ENCODE measurements at regions not wholly inside any gene's neighbourhood (a gene's known extent, or its start where the extent isn't known, plus 50 kb on each side); places are given as distances from the start of the nearest gene placed in this dataset.

DNA sequence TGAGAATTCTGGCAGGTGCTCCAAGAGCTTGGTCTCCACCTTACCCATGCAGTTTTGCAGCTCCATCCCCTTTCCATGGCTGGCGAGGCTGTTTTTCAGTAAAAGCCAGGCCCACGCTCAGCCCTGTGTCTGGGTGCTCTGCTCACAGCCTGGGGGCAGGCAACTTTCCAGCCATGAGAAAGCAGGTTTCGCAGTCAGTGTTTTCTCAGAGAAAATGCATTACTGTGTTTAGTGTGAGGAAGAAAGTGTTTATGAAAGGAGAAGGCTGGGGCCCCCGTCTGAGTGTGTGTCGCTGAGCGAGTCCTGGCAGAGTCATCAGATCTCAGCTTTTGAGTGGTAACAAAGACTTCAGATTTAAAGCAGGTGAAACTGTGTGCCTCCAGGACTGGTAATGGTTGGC lies 248.1 kb downstream of the IRX1 start:
- in situ Hi-C loops (cut with HindIII; ENCODE audit: low sequenced_read_pairs) = no loop called here
- TF ChIP-seq, protein P1, sequence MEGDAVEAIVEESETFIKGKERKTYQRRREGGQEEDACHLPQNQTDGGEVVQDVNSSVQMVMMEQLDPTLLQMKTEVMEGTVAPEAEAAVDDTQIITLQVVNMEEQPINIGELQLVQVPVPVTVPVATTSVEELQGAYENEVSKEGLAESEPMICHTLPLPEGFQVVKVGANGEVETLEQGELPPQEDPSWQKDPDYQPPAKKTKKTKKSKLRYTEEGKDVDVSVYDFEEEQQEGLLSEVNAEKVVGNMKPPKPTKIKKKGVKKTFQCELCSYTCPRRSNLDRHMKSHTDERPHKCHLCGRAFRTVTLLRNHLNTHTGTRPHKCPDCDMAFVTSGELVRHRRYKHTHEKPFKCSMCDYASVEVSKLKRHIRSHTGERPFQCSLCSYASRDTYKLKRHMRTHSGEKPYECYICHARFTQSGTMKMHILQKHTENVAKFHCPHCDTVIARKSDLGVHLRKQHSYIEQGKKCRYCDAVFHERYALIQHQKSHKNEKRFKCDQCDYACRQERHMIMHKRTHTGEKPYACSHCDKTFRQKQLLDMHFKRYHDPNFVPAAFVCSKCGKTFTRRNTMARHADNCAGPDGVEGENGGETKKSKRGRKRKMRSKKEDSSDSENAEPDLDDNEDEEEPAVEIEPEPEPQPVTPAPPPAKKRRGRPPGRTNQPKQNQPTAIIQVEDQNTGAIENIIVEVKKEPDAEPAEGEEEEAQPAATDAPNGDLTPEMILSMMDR (IDR thresholded peaks at IDR 0.05; ENCODE audit: low read depth, low read length) = no peak
- no peak for DNase-seq (ENCODE audit: low read depth, low spot score)
- H3K4me3 ChIP-seq (ENCODE audit: low read depth, low read length) = no peak overlapping the region

DNA sequence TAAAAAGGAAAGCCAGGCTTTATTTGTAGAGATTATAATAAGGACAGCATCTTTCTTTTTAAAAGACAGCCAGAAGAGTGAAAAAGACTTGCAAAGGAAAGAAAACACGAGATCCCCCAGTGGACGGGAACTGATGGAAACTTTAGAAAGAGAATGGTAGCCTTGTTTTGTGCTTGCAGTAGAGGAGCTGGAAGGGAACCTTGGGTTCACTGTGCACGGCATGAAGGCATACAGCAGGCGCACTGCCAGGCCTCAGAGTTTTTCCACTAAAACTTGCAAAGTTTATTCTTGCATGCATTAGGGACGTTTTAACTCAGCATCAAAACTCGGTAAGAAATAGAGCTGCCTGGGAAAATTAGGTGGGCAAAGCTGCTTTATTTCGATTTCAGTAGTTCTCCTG lies 248.6 kb downstream of the IRX1 start:
- no peak overlapping the region for H3K4me3 ChIP-seq (ENCODE audit: low read depth, low read length)
- in situ Hi-C loops (cut with HindIII; ENCODE audit: low sequenced_read_pairs) = no loop called here
- TF ChIP-seq, protein P1 (IDR thresholded peaks at IDR 0.05; ENCODE audit: low read depth, low read length) = no peak
- DNase-seq (ENCODE audit: low read depth, low spot score) = no peak

DNA sequence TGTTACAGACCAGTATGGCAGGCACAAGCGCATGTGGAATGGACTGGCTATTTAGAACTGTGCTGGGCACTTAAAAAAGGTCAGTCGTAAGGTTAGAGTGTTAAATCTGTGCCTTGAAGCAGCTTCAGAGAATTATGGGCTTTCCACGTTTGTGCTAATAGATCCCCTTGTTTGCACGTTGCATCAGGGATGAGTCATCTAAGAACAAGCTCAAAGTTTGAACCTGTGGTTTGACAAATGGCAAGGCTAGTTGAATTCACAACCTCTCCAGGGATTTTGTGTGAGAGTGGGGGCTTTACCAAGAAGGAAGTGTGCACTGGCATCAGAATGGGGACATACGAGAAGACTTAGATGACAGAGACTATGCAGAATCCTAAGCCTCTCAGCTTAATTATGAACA lies 249.6 kb downstream of the IRX1 start:
- in situ Hi-C loops (cut with HindIII; ENCODE audit: low sequenced_read_pairs) = no loop called here
- DNase-seq (ENCODE audit: low read depth, low spot score) = no peak
- H3K4me3 ChIP-seq (ENCODE audit: low read depth, low read length) = no peak overlapping the region
- TF ChIP-seq, protein P1 (IDR thresholded peaks at IDR 0.05; ENCODE audit: low read depth, low read length) = no peak

DNA sequence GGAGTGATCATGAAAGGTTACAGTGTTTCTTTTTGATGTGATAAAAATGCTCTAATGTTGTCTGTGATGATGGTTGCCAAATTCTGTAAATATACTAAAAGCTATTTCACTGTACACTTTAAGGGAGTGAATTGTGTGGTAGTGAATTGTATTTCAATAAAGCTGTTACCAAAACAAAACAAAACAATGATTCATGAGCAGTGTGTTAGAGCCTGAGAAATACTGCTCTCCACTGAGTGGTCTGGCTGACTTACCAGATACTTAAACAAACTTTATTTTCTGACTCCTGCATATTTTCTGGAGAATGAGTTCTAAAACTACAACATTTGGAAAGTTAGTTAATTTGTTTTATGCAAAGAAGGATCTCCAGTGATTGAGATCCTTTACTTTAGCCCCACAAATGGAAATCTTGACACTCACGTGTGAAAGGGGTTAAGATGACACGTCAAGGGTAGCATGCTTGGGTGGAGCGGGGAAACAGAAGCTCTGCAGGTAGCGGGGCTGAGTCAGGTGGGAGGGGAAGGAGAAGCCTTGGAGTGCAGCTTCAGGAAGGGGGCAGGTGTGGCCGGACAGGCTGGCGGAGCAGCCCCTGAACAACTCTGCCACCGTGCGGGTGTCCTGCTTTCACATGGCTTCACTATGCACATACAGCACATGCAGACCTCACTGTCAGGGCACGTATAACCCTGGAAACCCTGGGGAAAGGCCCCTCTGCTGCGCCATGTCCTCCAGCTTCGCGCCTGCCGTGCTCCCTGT lies 256.7 kb downstream of the IRX1 start:
- TF ChIP-seq, protein P1 (IDR thresholded peaks at IDR 0.05; ENCODE audit: low read depth, low read length) = no peak
- in situ Hi-C loops (cut with HindIII; ENCODE audit: low sequenced_read_pairs) = no loop called here
- no peak overlapping the region for H3K4me3 ChIP-seq (ENCODE audit: low read depth, low read length)
- no peak for DNase-seq (ENCODE audit: low read depth, low spot score)

DNA sequence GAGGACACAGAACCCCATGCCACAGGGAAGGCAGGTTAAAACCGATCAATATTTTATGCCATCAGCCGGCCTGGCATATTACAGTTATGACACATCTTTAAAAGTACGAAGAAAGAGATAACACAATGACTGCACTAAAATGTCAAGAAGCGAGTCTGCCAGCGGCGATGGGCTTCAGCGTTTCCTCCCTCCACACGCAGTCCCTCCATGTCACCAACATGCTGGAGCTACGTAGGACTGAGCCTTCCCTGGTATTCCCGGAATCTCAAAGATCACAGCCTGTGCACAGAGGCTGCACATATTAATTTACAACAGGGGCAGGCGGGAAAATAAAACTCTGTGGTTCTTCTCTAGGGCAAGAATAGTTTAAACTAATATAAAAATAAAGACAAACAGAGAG lies 257.7 kb downstream of the IRX1 start:
- H3K4me3 ChIP-seq (ENCODE audit: low read depth, low read length) = no peak overlapping the region
- in situ Hi-C loops (cut with HindIII; ENCODE audit: low sequenced_read_pairs) = no loop called here
- no peak for DNase-seq (ENCODE audit: low read depth, low spot score)
- TF ChIP-seq, protein P1 (IDR thresholded peaks at IDR 0.05; ENCODE audit: low read depth, low read length) = no peak

DNA sequence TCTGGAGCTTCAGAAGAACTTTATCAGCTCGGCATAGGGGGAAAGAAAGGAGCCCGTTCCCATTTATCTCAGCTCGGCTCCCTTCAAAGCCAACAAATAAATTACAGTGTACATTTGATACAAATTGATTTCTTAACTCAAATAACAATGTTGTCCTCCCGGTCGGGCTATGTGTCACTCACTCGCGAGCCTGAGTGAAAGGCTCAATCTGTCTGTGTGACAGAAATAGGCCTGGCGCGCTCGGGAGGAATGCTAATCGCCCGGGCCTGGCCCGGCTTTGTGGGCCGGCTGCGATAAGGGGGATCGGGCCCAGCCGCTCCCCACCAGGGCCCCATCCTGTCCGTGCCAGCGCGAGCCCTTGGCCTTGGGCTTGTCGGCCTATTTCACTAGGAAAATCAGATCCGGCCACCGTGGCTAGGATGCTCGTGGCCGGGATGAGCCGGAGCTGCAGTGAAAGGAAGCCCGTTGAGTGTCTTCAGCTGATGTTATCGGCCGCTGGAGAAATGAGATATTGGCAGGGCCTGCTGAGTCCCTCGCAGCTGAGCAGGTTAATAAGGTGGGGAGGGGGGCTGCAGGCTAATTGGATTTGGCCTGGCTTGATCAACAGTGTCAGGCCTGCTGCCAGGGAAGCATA lies 258.7 kb downstream of the IRX1 start:
- TF ChIP-seq, protein P1 (IDR thresholded peaks at IDR 0.05; ENCODE audit: low read depth, low read length) = no peak
- in situ Hi-C loops (cut with HindIII; ENCODE audit: low sequenced_read_pairs) = no loop called here
- no peak overlapping the region for H3K4me3 ChIP-seq (ENCODE audit: low read depth, low read length)
- no peak for DNase-seq (ENCODE audit: low read depth, low spot score)

Measured in astrocyte of the spinal cord (primary cell).